A673 (cell line): ENCODE measurements at regions not wholly inside any gene's neighbourhood (a gene's known extent, or its start where the extent isn't known, plus 50 kb on each side); places are given as distances from the start of the nearest gene placed in this dataset.

Experiments
- BruUV-seq: library from RNA; stranded (reverse); fragments of 400-500 nt; replicated peaks from 2 replicates; lab custom pipeline; 2021; lab: Mats Ljungman, UMichigan
- CTCF ChIA-PET: fragments of 300-600 bp; sonication (Branson Sonifier 250); formaldehyde crosslinking; loops from one replicate; lab custom pipeline; 2022; ENCODE audit warnings: antibody characterized with exemption; lab: Charles Lee
- POLR2A ChIA-PET: fragments of 300-600 bp; sonication (Branson Sonifier 250); formaldehyde crosslinking; loops from one replicate; lab custom pipeline; 2022; ENCODE audit warnings: antibody characterized with exemption; ENCODE audit not compliant: low non-redundant PET; lab: Charles Lee
- DNase-seq: peaks from one replicate; pipeline ENCODE4 v3.0.0-alpha.2; 2015; ENCODE audit warnings: low spot score
- H3K27ac ChIP-seq: fragments of 200-600 bp; sonication (generic); 2 replicates; pipeline ENCODE4 v1.5.1; 2016; ENCODE audit warnings: mixed run types, low read depth, mild to moderate bottlenecking, mixed read lengths, antibody characterized with exemption, low read length; ENCODE audit not compliant: poor library complexity, severe bottlenecking
- H3K27me3 ChIP-seq: fragments of 200-600 bp; sonication (generic); replicated peaks from 2 replicates; pipeline ENCODE4 v1.6.1; 2017; ENCODE audit warnings: mixed run types, low read depth, mild to moderate bottlenecking, mixed read lengths, antibody characterized with exemption, low read length; ENCODE audit not compliant: insufficient read depth, poor library complexity
- H3K36me3 ChIP-seq: fragments of 200-600 bp; sonication (generic); 2 replicates; pipeline ENCODE4 v1.6.1; 2016; ENCODE audit warnings: mixed run types, mild to moderate bottlenecking, mixed read lengths, antibody characterized with exemption, low read length; ENCODE audit not compliant: insufficient read depth, poor library complexity, severe bottlenecking
- H3K4me1 ChIP-seq: fragments of 200-600 bp; sonication (generic); 2 replicates; pipeline ENCODE4 v1.6.1; 2017; ENCODE audit warnings: mixed run types, mild to moderate bottlenecking, mixed read lengths, antibody characterized with exemption, low read length; ENCODE audit not compliant: insufficient read depth, poor library complexity, severe bottlenecking
- H3K4me3 ChIP-seq: fragments of 200-600 bp; sonication (generic); 2 replicates; pipeline ENCODE4 v1.5.1; 2016; ENCODE audit warnings: low read depth, mixed run types, mild to moderate bottlenecking, mixed read lengths, low read length; ENCODE audit not compliant: poor library complexity, severe bottlenecking
- H3K9me3 ChIP-seq: fragments of 200-600 bp; sonication (generic); 2 replicates; pipeline ENCODE4 v1.6.1; 2016; ENCODE audit warnings: mixed run types, low read depth, mild to moderate bottlenecking, mixed read lengths, antibody characterized with exemption, low read length; ENCODE audit not compliant: poor library complexity, severe bottlenecking
- CTCF ChIP-seq: fragments of 300-800, 200-600 bp; sonication (generic); conservative IDR thresholded peaks from 2 replicates; pipeline ENCODE4 v1.5.1; 2017; ENCODE audit warnings: low read depth, mild to moderate bottlenecking, antibody characterized with exemption, low read length, moderate library complexity, mixed read lengths
- EZH2 ChIP-seq: fragments of 200-600 bp; sonication (generic); IDR thresholded peaks from 2 replicates; pipeline ENCODE4 v1.6.1; 2017; ENCODE audit warnings: borderline replicate concordance, low read depth, mild to moderate bottlenecking, mixed read lengths, antibody characterized with exemption, low read length; ENCODE audit not compliant: poor library complexity, severe bottlenecking
- intact Hi-C: fragments of 100-400 bp; cut with micrococcal nuclease; formaldehyde crosslinking; loops from one replicate; pipeline ENCODE4 v1.10.0; 2022; ENCODE audit not compliant: unreplicated experiment

GRCh38 chrX:43405191-43405590, 250.9 kb upstream of the MAOA start:
- TF ChIP-seq CTCF: no peak
- no peak for TF ChIP-seq EZH2
- DNase-seq: no peak
- Histone ChIP-seq H3K27ac (no peak overlapping the region), H3K9me3 (no peaks in the 10 kb centered on the region), H3K36me3 (no peaks in the 10 kb centered on the region), H3K4me1 (no peaks in the 10 kb centered on the region), H3K27me3 (no peaks in the 10 kb centered on the region), H3K4me3 (no peak overlapping the region)
- ChIA-PET POLR2A (no interaction called here), CTCF (no interaction called here)
- BruUV-seq: no TSS peak
- intact Hi-C loops: no loop called here

- DNase-seq: no peak
- POLR2A ChIA-PET: no interaction called here
- intact Hi-C loops: no loop called here
Observed at GRCh38 chrX:43423876-43424275, 232.2 kb upstream of the MAOA start.

GRCh38 chrX:43436517-43436916, 219.6 kb upstream of the MAOA start:
- TF ChIP-seq EZH2 (no peak), CTCF (no peak)
- intact Hi-C loops: no loop called here
- POLR2A ChIA-PET: no interaction called here
- Histone ChIP-seq H3K9me3 (no peaks in the 10 kb centered on the region), H3K27me3 (no peaks in the 10 kb centered on the region), H3K27ac (no peak overlapping the region), H3K4me1 (no peaks in the 10 kb centered on the region), H3K4me3 (no peak overlapping the region), H3K36me3 (no peaks in the 10 kb centered on the region)
- BruUV-seq: no TSS peak
- no peak for DNase-seq
- CTCF ChIA-PET: no interaction called here

More at GRCh38 chrX:43423876-43424275, 232.2 kb upstream of the MAOA start:
- no peaks in the 10 kb centered on the region for H3K36me3 ChIP-seq
- no peaks in the 10 kb centered on the region for H3K4me1 ChIP-seq
- CTCF ChIA-PET: no interaction called here
- BruUV-seq: no TSS peak
- no peak overlapping the region for H3K27ac ChIP-seq
- no peaks in the 10 kb centered on the region for H3K9me3 ChIP-seq
- H3K4me3 ChIP-seq: no peak overlapping the region
- no peaks in the 10 kb centered on the region for H3K27me3 ChIP-seq
- TF ChIP-seq EZH2 (no peak), CTCF (no peak)
